NCI-H526 (cell line): ENCODE measurements at regions not wholly inside any gene's neighbourhood (a gene's known extent, or its start where the extent isn't known, plus 50 kb on each side); places are given as distances from the start of the nearest gene placed in this dataset.

Source experiments
- DNase-seq, 2 experiments: peaks; one replicate each; lab custom pipeline; 2025; lab: John Stamatoyannopoulos, UW

DNA sequence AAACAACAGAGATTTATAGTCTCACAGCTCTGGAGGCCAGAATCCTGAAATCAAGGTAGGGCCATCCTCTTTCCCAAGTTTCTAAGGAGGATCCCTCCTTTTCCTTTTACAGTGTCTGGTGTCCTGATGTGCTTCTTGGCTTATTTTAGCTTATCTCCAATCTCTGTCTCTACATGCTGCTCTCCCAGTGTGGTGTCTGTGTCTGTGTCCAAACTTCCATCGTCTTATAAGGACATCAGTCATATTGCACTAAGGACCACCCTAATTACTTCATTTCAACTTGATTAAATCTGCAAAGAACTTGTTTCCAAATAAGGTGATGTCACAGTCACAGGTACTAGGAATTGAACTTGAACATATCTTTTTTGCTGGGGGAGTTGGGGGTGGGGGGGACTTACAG is 529.6 kb downstream of the DHX35 start:
- DNase-seq = no peak

GRCh38 chr20:39489986-39490560 is 527.9 kb downstream of the DHX35 start:
- no peak for DNase-seq

- DNase-seq = no peak
These were observed 518.3 kb downstream of the DHX35 start for GRCh38 chr20:39480276-39481043.

DNA sequence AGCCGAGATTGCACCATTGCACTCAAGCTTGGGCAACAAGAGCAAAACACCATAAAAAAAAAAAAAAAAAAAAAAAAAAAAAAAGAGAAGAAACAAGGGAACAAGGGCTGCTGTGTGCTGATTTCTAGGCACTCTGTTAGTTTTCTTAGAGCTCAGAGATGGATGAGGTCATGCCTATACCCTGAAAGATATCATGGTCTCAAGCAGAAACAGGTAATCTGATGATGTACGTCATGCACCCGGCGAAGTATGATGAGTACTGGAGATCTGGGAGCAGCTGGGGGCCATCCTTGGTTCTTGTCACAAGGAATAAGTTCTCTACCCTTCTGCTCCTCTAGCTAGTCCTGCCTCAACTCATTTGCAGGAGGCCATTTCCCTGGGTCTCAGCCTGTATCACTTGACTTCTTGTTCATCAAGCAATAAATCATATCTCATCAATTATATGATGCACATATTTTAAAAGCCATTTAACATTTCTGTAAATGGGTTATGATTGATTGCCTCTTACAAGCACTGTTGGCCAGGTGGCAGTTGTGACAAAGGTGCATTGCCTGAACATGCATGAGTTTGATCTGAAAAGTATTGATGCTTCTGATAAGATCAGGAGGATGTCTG is 517.2 kb downstream of the DHX35 start:
- DNase-seq = no peak

- no peak for DNase-seq
These were observed 512.7 kb downstream of the DHX35 start for GRCh38 chr20:39474879-39475278.

DNA sequence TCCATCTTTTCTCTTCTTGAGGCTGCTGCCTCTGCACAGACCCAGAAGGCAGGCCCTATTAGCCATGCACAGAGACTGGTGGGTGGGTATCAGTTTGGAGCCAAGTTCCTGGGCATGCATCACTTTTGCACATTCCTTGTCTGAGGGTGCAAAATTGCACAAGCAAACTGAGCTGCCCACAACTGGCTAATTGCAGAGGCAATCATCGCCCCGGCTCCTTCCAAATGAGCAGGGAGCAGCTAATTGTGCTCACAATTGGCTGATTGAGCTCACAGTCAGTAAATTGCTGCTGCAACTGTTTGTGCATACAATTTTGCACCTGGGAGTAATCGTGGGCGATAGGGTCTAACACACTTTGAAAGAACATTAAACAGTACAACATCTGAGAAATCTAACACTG is 511.4 kb downstream of the DHX35 start:
- no peak for DNase-seq

DNA sequence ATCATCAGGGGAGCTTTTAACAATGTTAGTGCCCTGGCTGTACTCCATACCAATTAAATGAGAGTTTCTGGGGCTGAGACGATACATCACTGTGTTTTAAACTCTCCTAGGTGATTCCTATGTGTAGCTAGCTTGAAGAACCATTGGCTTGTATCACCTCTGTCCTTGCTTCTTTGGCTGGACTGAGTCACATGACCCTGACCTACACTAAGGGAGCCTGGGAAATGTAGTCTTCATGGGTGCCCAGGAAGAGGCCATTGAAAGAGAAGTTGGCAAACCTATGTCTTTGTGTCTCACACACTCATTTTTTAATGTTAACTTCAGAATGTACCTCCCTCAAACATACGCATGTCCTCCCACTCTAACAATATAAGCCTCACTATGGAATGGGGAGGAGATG is 506.6 kb downstream of the DHX35 start:
- peak in 1 of 2 experiments; percentile 12 for DNase-seq

DNA sequence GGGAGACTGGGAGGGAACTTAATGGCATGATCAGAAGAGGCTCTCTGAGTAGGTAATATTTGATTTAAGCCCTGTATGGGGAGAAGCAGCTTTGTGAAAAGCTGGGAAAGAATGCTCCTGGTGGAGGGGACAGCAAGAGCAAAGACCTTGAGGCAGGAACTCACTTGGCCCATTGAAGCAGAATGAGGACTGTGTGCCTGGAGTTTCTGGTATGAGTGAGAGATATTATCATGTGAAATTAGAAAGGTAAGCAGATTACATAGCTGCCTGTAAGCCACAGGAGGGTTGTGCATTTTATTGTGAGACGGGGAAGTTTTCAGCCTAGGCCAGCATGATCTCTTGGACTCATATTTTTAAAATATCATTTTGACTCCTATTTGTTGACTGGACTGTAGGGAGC is 502.1 kb downstream of the DHX35 start:
- DNase-seq = no peak

GRCh38 chr20:39462416-39462945 is 500.3 kb downstream of the DHX35 start:
- DNase-seq = no peak

GRCh38 chr20:39458452-39458851 is 496.3 kb downstream of the DHX35 start:
- DNase-seq = no peak

DNA sequence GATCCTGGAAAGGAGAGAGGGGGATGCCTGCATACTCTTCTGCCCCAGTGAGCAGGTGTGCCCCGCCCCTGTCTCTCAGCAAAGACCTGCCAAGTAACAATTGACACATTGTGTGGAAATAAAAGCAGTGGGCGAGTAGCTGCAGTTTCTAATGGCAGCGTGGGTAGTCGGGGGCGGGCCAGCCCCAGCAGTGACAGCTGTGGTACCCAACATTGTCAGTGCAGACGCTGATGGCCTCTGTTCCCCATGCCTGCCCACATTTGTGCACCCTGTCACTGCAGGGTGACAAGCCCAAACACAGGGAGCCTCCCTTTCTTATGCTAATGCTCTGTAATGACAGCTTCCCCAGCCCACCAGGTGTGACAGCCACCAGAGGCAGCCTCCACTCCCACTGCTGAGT is 491.7 kb downstream of the DHX35 start:
- DNase-seq = peak in 1 of 2 experiments; percentile 32

- no peak for DNase-seq
These were observed 490.6 kb downstream of the DHX35 start for GRCh38 chr20:39452583-39453340.

DNA sequence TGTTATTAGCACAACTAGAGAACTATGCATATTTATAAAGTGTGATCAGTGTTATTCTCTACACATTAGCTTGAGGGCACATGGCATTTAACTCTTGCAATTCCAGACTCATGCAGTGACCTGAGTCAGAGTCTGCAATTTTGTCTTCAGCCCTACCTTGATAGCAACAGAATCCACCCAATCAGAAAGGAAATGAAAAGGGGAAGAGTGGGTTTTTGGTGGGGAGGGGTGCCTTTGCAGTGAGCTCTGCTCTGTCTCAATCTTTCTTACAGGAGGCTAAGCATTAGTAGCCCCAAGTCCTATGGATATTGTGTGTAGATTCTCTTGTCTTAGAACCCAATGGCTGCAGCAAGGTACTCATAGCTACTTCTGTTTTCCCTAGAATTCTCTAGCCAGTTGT is 489.2 kb downstream of the DHX35 start:
- DNase-seq = no peak

DNA sequence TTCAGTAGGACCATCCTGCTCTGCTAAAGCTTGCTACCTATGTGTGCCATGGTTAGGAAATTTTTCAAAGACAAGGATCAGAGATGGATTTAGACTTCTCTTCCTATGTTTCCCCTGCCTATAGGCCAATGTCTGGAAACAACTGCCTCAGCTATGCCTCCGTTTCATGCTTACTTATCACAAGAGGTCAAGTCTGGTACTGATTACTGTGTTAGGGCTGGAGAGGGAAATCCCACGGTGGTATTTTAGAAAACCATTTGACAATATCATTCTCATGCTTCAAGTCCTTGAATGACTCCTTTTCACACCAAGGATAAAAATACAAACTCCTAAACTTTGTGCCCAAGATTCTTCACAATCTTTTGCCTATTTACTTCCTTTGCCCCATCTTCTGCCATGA is 484.3 kb downstream of the DHX35 start:
- DNase-seq = no peak

DNA sequence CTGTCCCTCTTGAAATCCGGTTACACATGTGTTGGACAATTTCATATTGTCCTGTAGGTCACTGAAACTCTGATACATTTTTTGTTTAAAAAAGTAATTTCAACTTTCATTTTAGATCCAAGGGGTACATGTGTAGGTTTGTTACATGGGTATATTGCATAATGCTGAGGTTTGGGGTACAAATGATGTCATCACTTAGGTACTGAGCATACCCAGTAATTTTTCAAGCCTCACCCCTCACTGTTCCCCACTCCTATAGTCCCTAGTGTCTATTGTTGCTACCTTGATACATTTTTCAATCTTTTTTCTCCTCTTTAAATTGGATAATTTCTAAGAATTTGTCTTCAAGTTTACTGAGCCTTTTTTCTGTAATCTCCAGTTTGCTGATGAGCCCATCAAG is 483.0 kb downstream of the DHX35 start:
- DNase-seq = no peak

DNA sequence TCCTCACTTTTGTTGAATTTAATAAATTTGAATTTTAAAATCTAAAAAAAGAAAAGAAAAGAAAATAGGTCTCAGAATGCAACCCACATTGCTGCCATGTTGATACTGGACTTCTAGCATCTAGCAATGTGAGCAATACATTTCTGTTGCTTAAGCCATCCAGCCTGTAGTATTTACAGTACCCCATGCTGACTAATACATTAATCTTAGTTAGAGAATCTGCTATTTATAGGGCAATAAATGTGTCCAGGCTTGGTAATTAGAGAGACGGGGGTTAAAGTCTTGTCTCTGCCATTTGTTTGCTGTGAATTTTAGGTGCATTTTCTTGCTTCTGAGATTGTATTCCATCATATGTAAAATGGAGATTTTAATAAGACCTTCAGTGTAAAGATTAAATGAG is 471.3 kb downstream of the DHX35 start:
- no peak for DNase-seq

DNA sequence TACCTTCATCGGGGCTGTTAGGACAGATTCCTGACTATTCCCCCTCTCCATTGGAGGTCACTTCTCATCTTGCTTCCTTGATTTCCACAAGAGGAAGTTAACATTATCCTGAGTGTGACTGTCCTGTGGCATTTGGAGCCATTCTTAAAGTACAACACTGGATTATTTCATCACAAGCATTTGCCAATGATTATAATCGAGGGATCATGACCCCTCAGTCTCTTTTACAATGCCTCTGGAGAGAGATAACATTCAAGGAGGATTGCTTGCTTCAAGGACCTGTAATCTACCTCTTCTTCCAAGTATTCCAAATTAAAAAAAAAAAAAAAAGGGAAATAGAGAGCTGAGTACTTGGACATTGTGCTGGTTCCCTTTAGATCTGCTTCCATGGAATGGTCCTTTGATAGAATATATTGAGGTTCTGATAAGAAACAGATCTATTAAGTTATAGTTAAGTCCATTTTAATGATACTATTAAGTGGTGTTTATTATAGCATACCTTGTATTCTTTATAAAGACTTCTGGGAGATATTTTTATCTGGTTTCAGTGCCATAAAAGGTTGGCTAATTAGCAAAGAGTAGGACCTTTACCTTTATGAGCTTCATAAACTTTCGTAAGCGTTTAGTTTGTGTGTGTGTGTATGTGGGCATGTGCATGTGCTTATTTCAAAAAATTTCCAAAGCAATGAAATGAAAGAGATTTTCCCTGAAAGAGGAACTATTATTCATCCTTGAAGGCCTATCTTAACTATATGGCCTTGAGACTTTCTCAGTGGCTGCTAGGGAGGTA is 469.1 kb downstream of the DHX35 start:
- DNase-seq = no peak

- peak; percentile 22 to 74 for DNase-seq
These were observed 467.6 kb downstream of the DHX35 start for GRCh38 chr20:39429726-39430125.

GRCh38 chr20:39424962-39425678 is 463.0 kb downstream of the DHX35 start:
- no peak for DNase-seq

GRCh38 chr20:39421571-39422105 is 459.5 kb downstream of the DHX35 start:
- DNase-seq = no peak

DNA sequence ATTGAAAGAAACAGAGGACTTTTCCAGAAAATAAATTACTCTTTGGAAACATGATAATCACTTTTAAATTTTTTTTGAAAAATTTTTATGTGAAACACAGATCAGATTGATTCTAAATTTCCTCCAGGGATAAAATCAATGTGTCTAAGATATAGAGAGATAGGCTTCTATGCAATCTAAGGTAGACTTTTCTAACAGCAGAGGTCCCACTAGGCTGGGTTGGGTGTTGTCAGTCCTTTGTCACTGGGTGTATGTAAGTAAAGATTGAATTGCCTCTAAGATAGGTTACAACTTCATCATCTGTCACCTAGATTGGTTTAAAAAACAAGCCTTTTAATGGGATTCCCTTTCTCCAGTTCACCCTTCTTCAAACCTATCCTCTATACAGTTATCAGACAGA is 449.9 kb downstream of the DHX35 start:
- DNase-seq = no peak
